ENCODE measurements at regions not wholly inside any gene's neighbourhood (a gene's known extent, or its start where the extent isn't known, plus 50 kb on each side); places are given as distances from the start of the nearest gene placed in this dataset.
A peak's percentile ranks its signal among the peaks of the same experiment; 100 is the strongest.

DNA sequence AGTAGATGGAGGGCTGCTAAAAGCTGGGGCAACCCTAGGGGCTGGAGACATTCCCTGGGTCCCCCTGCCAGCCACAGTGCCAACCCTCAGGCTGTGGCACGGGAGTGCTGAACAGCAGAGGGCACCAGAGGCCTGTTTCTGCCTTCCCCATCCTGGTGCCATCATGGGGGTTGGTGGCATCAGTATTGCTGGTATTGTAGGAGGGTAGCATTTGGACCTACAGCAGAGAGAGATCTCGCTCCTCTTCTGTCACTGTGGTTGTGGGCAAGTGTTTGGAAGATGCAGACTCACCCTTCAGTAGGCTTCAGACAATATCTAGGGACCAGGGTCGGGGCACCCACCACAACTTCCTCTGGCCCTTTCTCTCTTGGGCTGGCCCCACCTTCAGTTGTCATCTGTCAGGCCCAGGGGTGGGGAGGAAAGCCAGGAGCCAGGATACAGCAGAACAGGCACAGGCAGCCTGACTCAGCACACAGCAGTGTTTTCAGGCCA is 123.5 kb downstream of the RPLP1 start:
- H3K4me3 ChIP-seq (ENCODE audit: low read length): no peak overlapping the region
- peak; percentile 80 for DNase-seq
- H3K9me3 ChIP-seq (ENCODE audit: control insufficient read depth, low read length): no peaks in the 10 kb centered on the region
- Mint-ChIP-seq H3K36me3 (ENCODE audit: low read depth) (no peaks in the 10 kb centered on the region), H3K9me3 (no peaks in the 10 kb centered on the region), H3K4me1 (peaks cover 24% of the 10 kb centered on the region), H3K4me3 (no peak overlapping the region), H3K27ac (no peak overlapping the region), H3K27me3 (ENCODE audit: insufficient read depth) (peaks cover 92% of the 10 kb centered on the region)
- 79 to 100% methylated on average over 1 to 3 of the region's 3 CpGs for WGBS, 2 experiments (ENCODE audit: insufficient coverage in 1 of 2, insufficient read length in 1 of 2)
- no peaks in the 10 kb centered on the region for H3K36me3 ChIP-seq (ENCODE audit: control insufficient read depth, insufficient read depth, low read length)
- no peak overlapping the region for H3K9ac ChIP-seq (ENCODE audit: extremely low read depth, low read length, poor library complexity, severe bottlenecking)
- TF ChIP-seq, protein P1, sequence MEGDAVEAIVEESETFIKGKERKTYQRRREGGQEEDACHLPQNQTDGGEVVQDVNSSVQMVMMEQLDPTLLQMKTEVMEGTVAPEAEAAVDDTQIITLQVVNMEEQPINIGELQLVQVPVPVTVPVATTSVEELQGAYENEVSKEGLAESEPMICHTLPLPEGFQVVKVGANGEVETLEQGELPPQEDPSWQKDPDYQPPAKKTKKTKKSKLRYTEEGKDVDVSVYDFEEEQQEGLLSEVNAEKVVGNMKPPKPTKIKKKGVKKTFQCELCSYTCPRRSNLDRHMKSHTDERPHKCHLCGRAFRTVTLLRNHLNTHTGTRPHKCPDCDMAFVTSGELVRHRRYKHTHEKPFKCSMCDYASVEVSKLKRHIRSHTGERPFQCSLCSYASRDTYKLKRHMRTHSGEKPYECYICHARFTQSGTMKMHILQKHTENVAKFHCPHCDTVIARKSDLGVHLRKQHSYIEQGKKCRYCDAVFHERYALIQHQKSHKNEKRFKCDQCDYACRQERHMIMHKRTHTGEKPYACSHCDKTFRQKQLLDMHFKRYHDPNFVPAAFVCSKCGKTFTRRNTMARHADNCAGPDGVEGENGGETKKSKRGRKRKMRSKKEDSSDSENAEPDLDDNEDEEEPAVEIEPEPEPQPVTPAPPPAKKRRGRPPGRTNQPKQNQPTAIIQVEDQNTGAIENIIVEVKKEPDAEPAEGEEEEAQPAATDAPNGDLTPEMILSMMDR (conservative IDR thresholded peaks at IDR 0.05): peak; percentile 81
- no peak overlapping the region for H3K27ac ChIP-seq (ENCODE audit: low read depth, low read length)
- peaks cover 81% of the 10 kb centered on the region for H3K27me3 ChIP-seq (ENCODE audit: control insufficient read depth, insufficient read depth, low read length, poor library complexity, severe bottlenecking)
- H3K4me1 ChIP-seq (ENCODE audit: control insufficient read depth, insufficient read depth, low read length): peaks cover 14% of the 10 kb centered on the region

DNA sequence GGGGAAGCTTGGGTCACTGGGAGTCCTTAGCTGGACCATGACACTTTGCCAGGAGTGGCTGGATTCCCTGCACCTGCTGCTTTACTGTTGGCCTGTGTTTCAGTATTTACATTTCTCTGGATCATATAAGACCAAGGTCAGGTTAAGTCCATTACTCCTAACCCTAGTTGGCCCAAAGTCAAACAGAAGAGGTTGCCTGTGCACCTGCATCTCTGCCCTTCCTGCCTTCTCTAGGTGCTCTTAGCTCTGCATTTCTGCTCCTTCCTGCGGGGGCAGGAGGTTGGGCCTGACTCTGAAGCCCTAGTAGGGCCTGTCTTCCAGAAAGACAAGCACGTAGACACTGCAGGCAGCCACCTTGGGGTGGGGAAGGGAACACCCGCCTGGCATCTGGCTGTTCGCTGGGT is 124.3 kb downstream of the RPLP1 start:
- no peak overlapping the region for H3K9ac ChIP-seq (ENCODE audit: extremely low read depth, low read length, poor library complexity, severe bottlenecking)
- no peak for DNase-seq
- 92 to 94% methylated on average over 2 to 4 of the region's 4 CpGs for WGBS, 2 experiments (ENCODE audit: insufficient coverage in 1 of 2, insufficient read length in 1 of 2)
- H3K27me3 ChIP-seq (ENCODE audit: control insufficient read depth, insufficient read depth, low read length, poor library complexity, severe bottlenecking): peaks cover 72% of the 10 kb centered on the region
- Mint-ChIP-seq H3K4me1 (peaks cover 30% of the 10 kb centered on the region), H3K36me3 (ENCODE audit: low read depth) (no peaks in the 10 kb centered on the region), H3K9me3 (no peaks in the 10 kb centered on the region), H3K4me3 (no peak overlapping the region), H3K27me3 (ENCODE audit: insufficient read depth) (peaks cover 90% of the 10 kb centered on the region), H3K27ac (no peak overlapping the region)
- H3K4me3 ChIP-seq (ENCODE audit: low read length): no peak overlapping the region
- no peaks in the 10 kb centered on the region for H3K9me3 ChIP-seq (ENCODE audit: control insufficient read depth, low read length)
- peaks cover 14% of the 10 kb centered on the region for H3K4me1 ChIP-seq (ENCODE audit: control insufficient read depth, insufficient read depth, low read length)
- no peaks in the 10 kb centered on the region for H3K36me3 ChIP-seq (ENCODE audit: control insufficient read depth, insufficient read depth, low read length)
- H3K27ac ChIP-seq (ENCODE audit: low read depth, low read length): no peak overlapping the region
- TF ChIP-seq, protein P1 (conservative IDR thresholded peaks at IDR 0.05): no peak

DNA sequence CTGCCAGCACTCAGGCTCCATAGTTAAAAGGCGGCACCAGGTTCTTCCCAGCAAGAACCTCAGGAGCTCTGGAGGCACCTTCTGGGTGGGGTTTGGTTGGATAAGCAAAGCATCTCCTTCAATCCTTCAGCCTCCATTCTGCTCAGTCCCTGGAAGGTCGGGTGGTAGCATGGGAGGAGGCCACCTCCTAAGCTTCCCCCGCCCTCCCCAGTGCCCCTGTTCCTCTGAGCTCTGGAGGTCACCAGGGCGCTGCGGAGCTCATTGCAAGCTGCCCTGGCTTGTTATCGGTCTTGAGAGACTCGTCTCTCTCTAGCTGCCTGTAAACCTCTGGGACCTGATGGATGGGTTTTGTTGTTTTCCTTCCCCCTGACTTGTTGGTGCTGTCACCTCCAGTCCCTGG is 124.8 kb downstream of the RPLP1 start:
- TF ChIP-seq, protein P1 (conservative IDR thresholded peaks at IDR 0.05): no peak
- Histone ChIP-seq H3K4me1 (ENCODE audit: control insufficient read depth, insufficient read depth, low read length) (peaks cover 14% of the 10 kb centered on the region), H3K4me3 (ENCODE audit: low read length) (no peak overlapping the region), H3K9ac (ENCODE audit: extremely low read depth, low read length, poor library complexity, severe bottlenecking) (no peak overlapping the region), H3K36me3 (ENCODE audit: control insufficient read depth, insufficient read depth, low read length) (no peaks in the 10 kb centered on the region), H3K27ac (ENCODE audit: low read depth, low read length) (no peak overlapping the region), H3K9me3 (ENCODE audit: control insufficient read depth, low read length) (no peaks in the 10 kb centered on the region), H3K27me3 (ENCODE audit: control insufficient read depth, insufficient read depth, low read length, poor library complexity, severe bottlenecking) (peaks cover 68% of the 10 kb centered on the region)
- no peak overlapping the region for H3K27ac Mint-ChIP-seq
- H3K4me3 Mint-ChIP-seq: no peak overlapping the region
- H3K27me3 Mint-ChIP-seq (ENCODE audit: insufficient read depth): peaks cover 86% of the 10 kb centered on the region
- H3K36me3 Mint-ChIP-seq (ENCODE audit: low read depth): no peaks in the 10 kb centered on the region
- no peak for DNase-seq
- H3K4me1 Mint-ChIP-seq: peaks cover 30% of the 10 kb centered on the region
- 95 to 97% methylated on average over 4 to 7 of the region's 7 CpGs for WGBS, 2 experiments (ENCODE audit: insufficient coverage in 1 of 2, insufficient read length in 1 of 2)
- no peaks in the 10 kb centered on the region for H3K9me3 Mint-ChIP-seq

Measured in endodermal cell (in vitro differentiated cells).